GM13977 (cell line): ENCODE measurements at regions not wholly inside any gene's neighbourhood (a gene's known extent, or its start where the extent isn't known, plus 50 kb on each side); places are given as distances from the start of the nearest gene placed in this dataset.

Experiments
- DNase-seq: peaks from one replicate; pipeline ENCODE4 v3.0.0; 2012; ENCODE audit warnings: low spot score
- CTCF ChIP-seq: IDR thresholded peaks from 2 replicates; pipeline ENCODE4 v1.5.1; 2012; ENCODE audit warnings: mild to moderate bottlenecking, control low read depth; ENCODE audit not compliant: insufficient read depth; ENCODE audit errors: extremely low read depth, missing control alignments
- in situ Hi-C: fragments of 300-500 bp; cut with MboI; formaldehyde crosslinking; loops from one replicate; pipeline ENCODE4 v1.12.0; 2022; ENCODE audit warnings: low sequenced_read_pairs, low pct_unique_long_range_greater_than_20kb, mixed read lengths, inconsistent platforms; ENCODE audit not compliant: unreplicated experiment

DNA sequence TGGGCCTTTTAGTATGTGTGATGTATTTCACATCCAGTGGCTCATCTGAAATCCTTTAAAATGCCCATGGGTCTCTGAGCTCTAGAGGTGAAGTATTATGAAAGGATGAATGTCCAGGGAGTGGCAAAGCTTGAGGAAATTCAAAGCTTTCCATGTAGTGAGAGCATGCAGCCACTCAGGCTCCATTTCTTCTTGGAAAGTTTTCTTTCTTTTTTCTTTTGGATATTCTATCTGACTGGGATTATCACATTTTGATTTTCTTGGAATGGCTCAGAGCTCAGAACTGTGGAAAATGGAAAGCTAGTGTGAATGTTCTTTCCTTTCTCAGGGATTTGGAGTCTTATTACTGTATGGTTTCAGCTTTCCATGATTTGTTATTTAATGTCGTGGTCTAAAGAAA, 397.4 kb downstream of the CD109 start:
- TF ChIP-seq CTCF = no peak
- no peak for DNase-seq
- in situ Hi-C loops = loop anchor here (25.0 kb wide), 2 partner anchors 356 to 1119 kb away; partner anchors contain the start of gene COL12A1

DNA sequence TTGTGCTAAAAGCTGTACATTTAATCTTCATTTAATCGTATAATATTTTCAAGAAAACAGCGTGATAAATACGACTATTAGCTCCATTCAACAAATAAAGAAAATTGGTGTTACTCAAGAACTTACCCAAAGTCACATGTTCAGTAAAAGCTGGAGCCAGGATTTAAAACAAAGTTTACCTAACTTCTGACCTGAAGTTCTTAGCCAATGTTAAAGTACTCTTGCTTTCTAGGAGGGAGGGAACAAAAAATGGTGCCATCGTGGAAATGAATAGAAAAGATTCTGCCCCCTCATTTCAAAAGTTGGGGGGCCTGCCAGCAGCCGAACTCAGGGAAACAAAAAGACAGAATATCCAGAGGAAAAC, 395.8 kb downstream of the CD109 start:
- in situ Hi-C loops = loop anchor here (25.0 kb wide), 2 partner anchors 354 to 1121 kb away; partner anchors contain the start of gene COL12A1
- TF ChIP-seq CTCF = no peak
- no peak for DNase-seq

- in situ Hi-C loops = loop anchor here (25.0 kb wide), 2 partner anchors 354 to 1121 kb away; partner anchors contain the start of gene COL12A1
- TF ChIP-seq CTCF = peak; percentile 65
- DNase-seq = peak; percentile 24
These were observed 395.3 kb downstream of the CD109 start for GRCh38 chr6:74091136-74091793.

DNA sequence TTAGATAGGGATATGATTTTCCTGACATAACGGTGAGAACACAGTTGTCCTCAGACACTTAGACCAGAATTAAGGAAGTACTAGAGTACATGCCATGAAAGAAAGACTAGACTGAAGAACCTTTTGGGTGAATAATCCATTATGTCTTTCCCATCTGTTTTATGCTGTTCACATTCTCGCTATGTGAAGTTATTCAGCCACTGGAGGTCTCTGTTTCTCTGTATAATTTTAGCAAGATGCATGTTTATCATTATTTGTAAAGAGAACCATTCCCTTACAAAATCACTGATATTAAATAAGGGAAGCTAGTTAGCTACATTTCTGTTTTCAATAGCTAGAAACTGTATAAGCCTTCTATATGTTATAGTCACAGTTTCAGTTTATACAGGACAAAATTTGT, 391.9 kb downstream of the CD109 start:
- in situ Hi-C loops = loop anchor here (25.0 kb wide), 2 partner anchors 351 to 1124 kb away; partner anchors contain the start of gene COL12A1
- TF ChIP-seq CTCF = no peak
- DNase-seq = no peak

DNA sequence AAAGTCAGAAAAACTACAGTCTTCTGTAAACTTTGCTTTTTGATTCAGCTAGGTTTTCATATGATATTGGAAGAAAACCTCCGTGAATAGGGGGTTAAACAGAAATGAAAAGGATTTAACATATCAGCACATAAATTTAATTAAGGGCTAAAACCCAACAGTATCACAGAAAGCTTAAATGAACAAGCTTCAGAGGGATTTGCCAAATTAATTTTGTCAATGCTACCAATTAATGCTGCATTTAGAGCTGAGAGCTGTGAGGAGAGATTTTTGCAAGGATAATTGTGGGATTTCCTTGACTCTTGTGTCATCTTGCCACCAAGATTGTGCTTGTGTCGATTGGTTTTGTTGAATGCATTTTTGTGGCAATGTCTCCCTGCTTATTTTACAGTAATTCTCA, 379.9 kb downstream of the CD109 start:
- DNase-seq = no peak
- no peak for TF ChIP-seq CTCF
- in situ Hi-C loops = loop anchor here (25.0 kb wide), 2 partner anchors 339 to 1136 kb away; partner anchors contain the start of gene COL12A1

DNA sequence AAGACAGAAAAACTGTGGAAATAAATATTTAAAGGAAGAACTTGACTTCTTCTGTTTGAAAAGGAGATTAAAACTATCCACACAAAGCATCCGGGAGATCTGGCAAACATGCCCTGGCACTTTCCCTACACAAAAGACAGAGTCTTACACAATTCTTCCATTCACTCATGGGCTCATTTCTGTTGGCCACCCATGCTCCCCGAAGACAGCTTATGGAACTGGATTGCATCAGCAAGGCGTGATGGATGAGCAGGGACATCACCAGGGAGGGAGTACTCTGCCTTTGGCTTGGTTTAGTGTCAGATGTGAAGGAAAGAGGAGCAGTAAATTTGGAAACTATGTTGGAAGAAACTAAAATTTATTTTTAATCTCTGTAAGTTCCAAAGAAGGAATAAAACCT, 379.3 kb downstream of the CD109 start:
- DNase-seq = no peak
- in situ Hi-C loops = loop anchor here (25.0 kb wide), 2 partner anchors 338 to 1137 kb away; partner anchors contain the start of gene COL12A1

More for the DNA sequence above, 379.3 kb downstream of the CD109 start:
- TF ChIP-seq CTCF = no peak
